ENCODE measurements at regions not wholly inside any gene's neighbourhood (a gene's known extent, or its start where the extent isn't known, plus 50 kb on each side); places are given as distances from the start of the nearest gene placed in this dataset.
"Not testable (repeated sequence)": the region's sequence is repeated elsewhere in the genome, so short reads cannot be mapped to it uniquely, and the experiment has no call there.

DNA sequence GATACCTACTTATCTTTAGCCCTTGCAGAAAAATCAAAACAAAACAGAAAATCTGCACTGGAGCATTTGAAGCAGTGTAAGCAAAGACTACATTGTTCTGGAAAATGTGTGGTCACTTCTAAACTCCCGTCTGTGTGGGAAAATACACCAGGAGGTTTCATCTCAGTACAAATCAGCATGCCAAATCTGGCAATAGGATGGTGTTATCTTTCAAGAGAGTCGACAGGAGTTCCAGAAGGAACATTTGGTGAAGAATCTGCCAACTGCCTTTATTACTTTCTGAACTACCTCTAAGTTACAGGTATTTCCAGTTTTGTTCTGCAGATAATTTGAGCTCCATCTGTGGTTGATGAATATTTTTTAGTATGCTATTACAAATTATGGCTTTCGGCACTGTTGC lies 1348.0 kb downstream of the RAPGEF2 start:
- H3K36me3 Mint-ChIP-seq (ENCODE audit: insufficient read depth), result no peaks in the 10 kb centered on the region
- no peak overlapping the region for H3K27ac Mint-ChIP-seq
- TF ChIP-seq, protein P1, sequence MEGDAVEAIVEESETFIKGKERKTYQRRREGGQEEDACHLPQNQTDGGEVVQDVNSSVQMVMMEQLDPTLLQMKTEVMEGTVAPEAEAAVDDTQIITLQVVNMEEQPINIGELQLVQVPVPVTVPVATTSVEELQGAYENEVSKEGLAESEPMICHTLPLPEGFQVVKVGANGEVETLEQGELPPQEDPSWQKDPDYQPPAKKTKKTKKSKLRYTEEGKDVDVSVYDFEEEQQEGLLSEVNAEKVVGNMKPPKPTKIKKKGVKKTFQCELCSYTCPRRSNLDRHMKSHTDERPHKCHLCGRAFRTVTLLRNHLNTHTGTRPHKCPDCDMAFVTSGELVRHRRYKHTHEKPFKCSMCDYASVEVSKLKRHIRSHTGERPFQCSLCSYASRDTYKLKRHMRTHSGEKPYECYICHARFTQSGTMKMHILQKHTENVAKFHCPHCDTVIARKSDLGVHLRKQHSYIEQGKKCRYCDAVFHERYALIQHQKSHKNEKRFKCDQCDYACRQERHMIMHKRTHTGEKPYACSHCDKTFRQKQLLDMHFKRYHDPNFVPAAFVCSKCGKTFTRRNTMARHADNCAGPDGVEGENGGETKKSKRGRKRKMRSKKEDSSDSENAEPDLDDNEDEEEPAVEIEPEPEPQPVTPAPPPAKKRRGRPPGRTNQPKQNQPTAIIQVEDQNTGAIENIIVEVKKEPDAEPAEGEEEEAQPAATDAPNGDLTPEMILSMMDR (IDR thresholded peaks at IDR 0.05; ENCODE audit: unreplicated experiment), result no peak
- H3K9me3 Mint-ChIP-seq (ENCODE audit: low read depth), result no peaks in the 10 kb centered on the region
- H3K4me3 Mint-ChIP-seq (ENCODE audit: low read depth), result no peak overlapping the region
- peaks cover 3% of the 10 kb centered on the region for H3K4me1 Mint-ChIP-seq (ENCODE audit: low read depth)
- DNase-seq (ENCODE audit: low spot score, unreplicated experiment), result no peak
- H3K27me3 Mint-ChIP-seq, result no peaks in the 10 kb centered on the region

DNA sequence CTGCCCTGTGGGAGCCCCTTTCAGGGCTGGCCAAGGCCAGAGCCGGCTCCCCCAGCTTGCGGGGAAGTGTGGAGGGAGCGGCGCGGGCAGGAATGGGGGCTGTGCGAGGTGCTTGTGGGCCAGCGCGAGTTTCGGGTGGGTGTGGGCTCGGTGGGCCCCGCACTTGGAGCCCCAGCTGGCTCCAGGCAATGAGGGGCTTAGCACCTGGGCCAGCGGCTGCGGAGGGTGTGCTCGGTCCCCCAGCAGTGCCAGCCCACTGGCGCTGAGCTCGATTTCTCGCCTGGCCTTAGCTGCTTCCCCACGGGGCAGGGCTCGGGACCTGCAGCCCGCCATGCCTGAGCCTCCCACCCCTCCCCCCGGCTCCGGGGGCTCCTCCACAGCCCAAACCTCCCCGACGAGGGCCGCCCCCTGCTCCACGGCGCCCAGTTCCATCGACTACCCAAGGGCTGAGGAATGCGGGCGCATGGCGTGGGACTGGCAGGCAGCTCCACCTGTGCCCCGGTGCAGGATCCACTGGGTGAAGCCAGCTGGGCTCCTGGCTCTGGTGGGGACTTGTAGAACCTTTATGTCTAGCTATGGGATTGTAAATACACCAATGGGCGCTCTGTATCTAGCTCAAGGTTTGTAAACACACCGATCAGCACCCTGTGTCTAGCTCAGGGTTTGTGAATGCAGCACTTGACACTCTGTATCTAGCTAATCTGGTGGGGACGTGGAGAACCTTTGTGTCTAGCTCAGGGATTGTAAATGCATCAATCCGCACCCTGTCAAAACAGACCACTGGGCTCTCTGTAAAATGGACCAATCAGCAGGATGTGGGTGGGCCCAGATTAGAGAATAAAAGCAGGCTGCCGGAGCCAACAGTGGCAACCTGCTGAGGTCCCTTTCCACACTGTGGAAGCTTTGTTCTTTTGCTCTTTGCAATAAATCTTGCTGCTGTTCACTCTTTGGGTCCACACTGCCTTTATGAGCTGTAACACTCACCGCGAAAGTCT lies 1379.1 kb downstream of the RAPGEF2 start:
- not testable (repeated sequence) for H3K4me1 Mint-ChIP-seq (ENCODE audit: low read depth); H3K36me3 Mint-ChIP-seq (ENCODE audit: insufficient read depth); DNase-seq (ENCODE audit: low spot score, unreplicated experiment); H3K27me3 Mint-ChIP-seq; H3K4me3 Mint-ChIP-seq (ENCODE audit: low read depth); H3K27ac Mint-ChIP-seq
- H3K9me3 Mint-ChIP-seq (ENCODE audit: low read depth), result peaks cover 10% of the 10 kb centered on the region

DNA sequence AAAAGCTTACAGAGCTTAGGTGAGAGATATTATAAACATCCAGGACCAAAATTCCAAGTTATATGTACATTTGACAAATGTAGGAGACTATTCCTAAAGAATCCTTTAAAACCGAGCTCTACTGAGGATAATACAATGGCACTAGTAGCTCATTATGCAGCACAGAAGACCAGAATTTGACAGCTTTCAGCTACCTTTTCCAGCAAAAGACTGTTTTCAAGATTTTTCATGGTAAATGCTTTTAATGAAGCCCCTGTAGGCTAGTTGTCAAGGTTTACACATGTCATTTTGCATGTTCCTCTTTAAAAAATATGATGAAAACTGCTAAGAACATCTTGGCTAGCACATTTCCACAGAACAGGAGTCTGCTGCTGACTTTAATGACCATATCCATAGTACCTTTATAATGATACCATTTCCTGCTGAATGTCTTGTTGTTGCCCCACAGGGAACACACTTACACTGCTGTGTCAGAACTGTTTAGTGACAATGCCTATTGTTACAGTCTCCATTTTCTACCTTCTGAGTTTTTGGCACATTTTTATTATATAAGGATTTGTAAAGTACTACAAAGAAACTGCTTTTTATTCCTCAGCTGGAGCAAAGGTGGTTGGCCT lies 1382.3 kb downstream of the RAPGEF2 start:
- Mint-ChIP-seq H3K4me1 (ENCODE audit: low read depth) (no peaks in the 10 kb centered on the region), H3K27me3 (no peaks in the 10 kb centered on the region), H3K36me3 (ENCODE audit: insufficient read depth) (no peaks in the 10 kb centered on the region), H3K27ac (no peak overlapping the region), H3K4me3 (ENCODE audit: low read depth) (no peak overlapping the region), H3K9me3 (ENCODE audit: low read depth) (peaks cover 12% of the 10 kb centered on the region)
- TF ChIP-seq, protein P1 (IDR thresholded peaks at IDR 0.05; ENCODE audit: unreplicated experiment), result no peak
- no peak for DNase-seq (ENCODE audit: low spot score, unreplicated experiment)

DNA sequence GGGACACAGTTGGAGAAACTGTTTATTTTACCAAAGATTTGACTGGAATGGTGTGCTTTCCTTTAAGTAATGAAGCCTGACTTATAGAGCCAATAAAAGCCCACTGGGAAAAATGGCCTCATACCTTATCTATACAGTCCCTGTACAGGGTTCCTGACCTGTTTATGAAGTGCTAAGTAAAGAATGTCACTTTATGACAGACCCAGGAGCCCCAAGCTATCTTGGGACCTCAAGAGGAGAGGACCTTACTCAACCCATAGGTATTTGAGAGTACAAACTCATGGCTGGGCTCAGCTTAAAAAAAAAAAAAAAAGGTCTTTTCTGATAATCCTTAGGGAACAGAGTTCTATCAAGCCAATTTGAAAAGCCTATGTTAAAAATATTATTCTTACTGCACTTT lies 1389.3 kb downstream of the RAPGEF2 start:
- no peaks in the 10 kb centered on the region for H3K27me3 Mint-ChIP-seq
- H3K9me3 Mint-ChIP-seq (ENCODE audit: low read depth), result peaks cover 28% of the 10 kb centered on the region
- H3K4me3 Mint-ChIP-seq (ENCODE audit: low read depth), result no peak overlapping the region

DNA sequence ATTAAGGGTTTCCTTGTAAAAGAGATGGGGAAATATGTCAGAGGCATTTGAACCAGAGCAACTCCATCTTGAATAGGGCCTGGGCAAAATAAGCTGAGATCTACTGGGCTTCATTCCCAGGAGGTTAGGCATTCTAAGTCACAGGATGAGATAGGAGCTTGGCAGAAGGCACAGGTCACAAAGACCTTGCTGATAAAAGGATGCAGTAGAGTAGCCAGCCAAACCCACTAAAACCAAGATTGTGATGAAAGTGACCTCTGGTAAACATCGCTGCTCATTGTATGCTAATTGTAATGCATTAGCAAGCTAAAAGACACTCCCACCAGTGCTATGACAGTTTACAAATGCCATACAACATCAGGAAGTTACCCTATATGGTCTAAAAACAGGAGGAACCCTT lies 1390.3 kb downstream of the RAPGEF2 start:
- TF ChIP-seq, protein P1 (IDR thresholded peaks at IDR 0.05; ENCODE audit: unreplicated experiment), result no peak
- peaks cover 24% of the 10 kb centered on the region for H3K9me3 Mint-ChIP-seq (ENCODE audit: low read depth)
- DNase-seq (ENCODE audit: low spot score, unreplicated experiment), result no peak
- peaks cover 3% of the 10 kb centered on the region for H3K36me3 Mint-ChIP-seq (ENCODE audit: insufficient read depth)
- H3K27me3 Mint-ChIP-seq, result no peaks in the 10 kb centered on the region
- no peaks in the 10 kb centered on the region for H3K4me1 Mint-ChIP-seq (ENCODE audit: low read depth)
- H3K27ac Mint-ChIP-seq, result no peak overlapping the region
- H3K4me3 Mint-ChIP-seq (ENCODE audit: low read depth), result no peak overlapping the region

More for the DNA sequence above, 1389.3 kb downstream of the RAPGEF2 start:
- no peak overlapping the region for H3K27ac Mint-ChIP-seq
- DNase-seq (ENCODE audit: low spot score, unreplicated experiment), result no peak
- TF ChIP-seq, protein P1 (IDR thresholded peaks at IDR 0.05; ENCODE audit: unreplicated experiment), result no peak
- H3K36me3 Mint-ChIP-seq (ENCODE audit: insufficient read depth), result peaks cover 3% of the 10 kb centered on the region
- no peaks in the 10 kb centered on the region for H3K4me1 Mint-ChIP-seq (ENCODE audit: low read depth)

All from progenitor cell of endocrine pancreas (in vitro differentiated cells).